ENCODE measurements at regions not wholly inside any gene's neighbourhood (a gene's known extent, or its start where the extent isn't known, plus 50 kb on each side); places are given as distances from the start of the nearest gene placed in this dataset.

GRCh38 chr2:217023611-217024010 is 163.7 kb upstream of the TNP1 start:
- TF ChIP-seq CTCF (IDR thresholded peaks at IDR 0.05) (no peak), POLR2A (IDR thresholded peaks at IDR 0.05) (no peak)

All from testis (tissue), 2 donors.